HepG2 (cell line): ENCODE measurements at regions not wholly inside any gene's neighbourhood (a gene's known extent, or its start where the extent isn't known, plus 50 kb on each side); places are given as distances from the start of the nearest gene placed in this dataset.

Experiments used
- ATAC-seq: fragments of 200-7000 bp; cut with Tn5 transposase; 3 replicates; pipeline ENCODE4 v1.9.1; 2020; ENCODE audit warnings: mild to moderate bottlenecking, moderate library complexity
- BruUV-seq: library from RNA; stranded (reverse); fragments of 400-500 nt; replicated peaks from 2 replicates; lab custom pipeline; 2021; lab: Mats Ljungman, UMichigan
- CTCF ChIA-PET: fragments of 300-600 bp; formaldehyde crosslinking; extraction: SDS; loops from one replicate; lab custom pipeline; 2021; ENCODE audit warnings: low total read pairs, inconsistent platforms, low intra/inter-chr PET ratio; lab: Yijun Ruan, JAX
- POLR2A ChIA-PET: fragments of 350-600 bp; sonication (Branson Sonifier 250); formaldehyde crosslinking; loops from one replicate; lab custom pipeline; 2020; ENCODE audit warnings: antibody characterized with exemption, inconsistent platforms; lab: Yijun Ruan, JAX
- DNase-seq: peaks from one replicate; pipeline ENCODE4 v3.0.0-alpha.2; 2015; ENCODE audit warnings: low spot score
- FAIRE-seq: peaks from 3 replicates; lab custom pipeline; 2011; peaks lifted over from hg19 to GRCh38; lab: Jason Lieb, UNC
- H2AFZ ChIP-seq: one replicate; pipeline ENCODE4 v1.6.1; 2011; ENCODE audit warnings: low read length, inconsistent platforms
- H3K27ac ChIP-seq: fragments of 300-600 bp; 3 replicates; pipeline ENCODE4 v1.8.0; 2011; ENCODE audit warnings: mixed run types, mild to moderate bottlenecking, mixed read lengths, low read length, inconsistent platforms; ENCODE audit not compliant: insufficient read depth; ENCODE audit errors: extremely low read length
- H3K27me3 ChIP-seq, 2 experiments: fragments of 200-600 bp in 1 of 2; 2 replicates in 1 of 2; 3 replicates in 1 of 2; pipeline versions ENCODE4 v1.6.0 to v1.8.0; 2011; ENCODE audit warnings: low read length in 2 of 2, mild to moderate bottlenecking in 2 of 2, moderate library complexity in 2 of 2, inconsistent platforms in 1 of 2; ENCODE audit not compliant: insufficient read depth in 2 of 2, control insufficient read depth in 1 of 2
- H3K36me3 ChIP-seq, 2 experiments: fragments of 200-600 bp in 1 of 2; replicated peaks in 1 of 2; 2 replicates in 1 of 2; 3 replicates in 1 of 2; pipeline versions ENCODE4 v1.5.1 to v1.8.0; 2011; ENCODE audit warnings: low read length in 2 of 2, inconsistent platforms in 1 of 2; ENCODE audit not compliant: insufficient read depth in 2 of 2, control insufficient read depth in 1 of 2
- H3K4me1 ChIP-seq: 2 replicates; pipeline ENCODE4 v1.5.1; 2012; ENCODE audit warnings: low read length, inconsistent platforms; ENCODE audit not compliant: insufficient read depth
- H3K4me2 ChIP-seq: 2 replicates; pipeline ENCODE4 v1.6.0; 2011; ENCODE audit warnings: low read depth, low read length, inconsistent platforms
- H3K4me3 ChIP-seq, 3 experiments: fragments of 200-600 bp in 1 of 3; sonication (generic), shearing (Covaris generic) in 1 of 3; replicated peaks in 1 of 3; 2 replicates each; pipeline ENCODE4 v1.5.1; 2011 to 2016; ENCODE audit warnings: low read length in 3 of 3, inconsistent platforms in 2 of 3, low read depth in 2 of 3, mild to moderate bottlenecking in 2 of 3, control low read depth in 1 of 3, mixed read lengths in 1 of 3; ENCODE audit not compliant: insufficient read depth in 1 of 3
- H3K79me2 ChIP-seq: one replicate; pipeline ENCODE4 v1.6.1; 2011; ENCODE audit warnings: low read length, inconsistent platforms; ENCODE audit not compliant: insufficient read depth
- H3K9ac ChIP-seq: 2 replicates; pipeline ENCODE4 v1.6.0; 2011; ENCODE audit warnings: mild to moderate bottlenecking, low read depth, low read length, inconsistent platforms; ENCODE audit not compliant: insufficient read depth
- H3K9me3 ChIP-seq: 2 replicates; pipeline ENCODE4 v1.5.1; 2012; ENCODE audit warnings: mild to moderate bottlenecking, low read length
- H4K20me1 ChIP-seq: 2 replicates; pipeline ENCODE4 v1.6.0; 2011; ENCODE audit warnings: inconsistent platforms, mild to moderate bottlenecking, low read length, moderate library complexity; ENCODE audit not compliant: insufficient read depth
- CSRNP2 ChIP-seq: sonication (generic); formaldehyde crosslinking; conservative IDR thresholded peaks from 2 replicates; pipeline ENCODE4 v1.8.0; 2022; ENCODE audit warnings: low read depth, missing genetic modification reagents
- GTF2F1 ChIP-seq: fragments of 150-350 bp; IDR thresholded peaks from 2 replicates; pipeline ENCODE4 v1.6.1; 2014; ENCODE audit warnings: low read length
- HBP1 ChIP-seq: IDR thresholded peaks from 2 replicates; pipeline ENCODE4 v1.6.1; 2016; ENCODE audit warnings: low read depth, control low read depth
- HES4 ChIP-seq: sonication (generic); formaldehyde crosslinking; IDR thresholded peaks from 2 replicates; pipeline ENCODE4 v1.9.0; 2021; ENCODE audit warnings: mild to moderate bottlenecking, missing genetic modification reagents, borderline replicate concordance
- NFE2 ChIP-seq: sonication (generic); formaldehyde crosslinking; IDR thresholded peaks from 2 replicates; pipeline ENCODE4 v1.4.0; 2020; ENCODE audit warnings: missing genetic modification reagents
- NFIC ChIP-seq: IDR thresholded peaks from 2 replicates; pipeline ENCODE4 v1.6.1; 2012; ENCODE audit warnings: mild to moderate bottlenecking, low read length, inconsistent platforms
- RARA ChIP-seq: IDR thresholded peaks from 2 replicates; pipeline ENCODE4 v1.6.1; 2016; ENCODE audit warnings: missing genetic modification reagents, missing compliant biosample characterization
- TCF12 ChIP-seq, 2 experiments: fragments of 450-650 bp in 1 of 2; sonication (generic) in 1 of 2; formaldehyde crosslinking in 1 of 2; IDR thresholded peaks; 2 replicates each; pipeline versions ENCODE4 v1.6.1 to v1.8.0; 2017 to 2022; ENCODE audit warnings: antibody characterized with exemption in 1 of 2, mild to moderate bottlenecking in 1 of 2, missing genetic modification reagents in 1 of 2, moderate library complexity in 1 of 2
- TRIM22 ChIP-seq: fragments of 450-650 bp; IDR thresholded peaks from 2 replicates; pipeline ENCODE4 v1.6.1; 2017
- ZBTB2 ChIP-seq: sonication (generic); formaldehyde crosslinking; IDR thresholded peaks from 2 replicates; pipeline ENCODE4 v1.8.0; 2022; ENCODE audit warnings: low read depth, missing genetic modification reagents
- ZNF275 ChIP-seq: sonication (generic); formaldehyde crosslinking; IDR thresholded peaks from 2 replicates; pipeline ENCODE4 v1.8.0; 2022; ENCODE audit warnings: missing genetic modification reagents, mild to moderate bottlenecking, inconsistent platforms, borderline replicate concordance
- ZNF570 ChIP-seq: sonication (generic); formaldehyde crosslinking; IDR thresholded peaks from 2 replicates; pipeline ENCODE4 v1.4.0; 2020; ENCODE audit warnings: mild to moderate bottlenecking, missing genetic modification reagents, borderline replicate concordance
- ZNF883 ChIP-seq: sonication (generic); formaldehyde crosslinking; IDR thresholded peaks from 2 replicates; pipeline ENCODE4 v1.5.1; 2020; ENCODE audit warnings: mild to moderate bottlenecking, missing genetic modification reagents; ENCODE audit errors: not compliant biosample characterization
- WGBS: methylation state at CpG from one replicate; pipeline ENCODE4 v1.1.6; 2017; ENCODE audit warnings: low lambda C conversion rate; 5-methylcytosine and 5-hydroxymethylcytosine counted together
- in situ Hi-C: cut with HindIII; loops from 2 replicates; pipeline ENCODE4 v1.10.0; 2017; ENCODE audit warnings: low pct_unique_long_range_greater_than_20kb; ENCODE audit not compliant: extremely low pct_ligation_motif_present
- intact Hi-C: fragments of 100-400 bp; cut with micrococcal nuclease; formaldehyde crosslinking; loops from one replicate; pipeline ENCODE4 v1.10.0; 2022; ENCODE audit not compliant: unreplicated experiment

GRCh38 chr6:170456886-170457698 is 96.0 kb downstream of the PSMB1 start:
- Histone ChIP-seq H3K9me3 (no peaks in the 10 kb centered on the region), H3K9ac (no peak overlapping the region), H4K20me1 (no peaks in the 10 kb centered on the region; the same call in 1 of the 2 replicates), H3K4me2 (no peak overlapping the region), H3K4me3 (no peak overlapping the region), H3K36me3 (no peaks in the 10 kb centered on the region), H3K4me1 (no peaks in the 10 kb centered on the region), H3K27me3 (peaks cover 11 to 51% of the 10 kb centered on the region in 2 experiments), H2AFZ (no peak overlapping the region), H3K27ac (no peak overlapping the region), H3K79me2 (no peaks in the 10 kb centered on the region)
- 0 out of 3 replicates have a peak, but pooled peaks have one; percentile 12 for ATAC-seq
- intact Hi-C loops (no loop called here), in situ Hi-C loops (no loop called here)
- FAIRE-seq: no peak
- no peak for DNase-seq
- WGBS: 9% methylated on average over 11 of the region's 11 CpGs
- BruUV-seq: no TSS peak
- TF ChIP-seq ZNF883 (CRISPR knock-in tag) (no peak), NFIC (no peak), ZNF570 (no peak), GTF2F1 (no peak), NFE2 (CRISPR knock-in tag) (no peak), TRIM22 (no peak), HES4 (CRISPR knock-in tag) (no peak), HBP1 (CRISPR knock-in tag) (no peak), ZNF275 (CRISPR knock-in tag) (no peak), ZBTB2 (CRISPR knock-in tag) (no peak), RARA (CRISPR knock-in tag) (no peak), TCF12 (IDR thresholded peaks at IDR 0.05) (no peak), TCF12 (CRISPR knock-in tag; IDR thresholded peaks at IDR 0.05) (no peak), CSRNP2 (CRISPR knock-in tag) (no peak)
- POLR2A ChIA-PET: no interaction called here
- CTCF ChIA-PET: no interaction called here
